Mononuclear cell (primary cell): ENCODE measurements at regions not wholly inside any gene's neighbourhood (a gene's known extent, or its start where the extent isn't known, plus 50 kb on each side); places are given as distances from the start of the nearest gene placed in this dataset.

ENCODE experiments used
- H3K27me3 ChIP-seq: 2 replicates; pipeline ENCODE4 v1.6.0; 2011; ENCODE audit warnings: low read length, control low read depth; ENCODE audit not compliant: insufficient read depth
- H3K4me1 ChIP-seq: 2 replicates; pipeline ENCODE4 v1.5.1; 2011; ENCODE audit warnings: mild to moderate bottlenecking, low read length, control low read depth; ENCODE audit not compliant: insufficient read depth
- H3K4me3 ChIP-seq: 2 replicates; pipeline ENCODE4 v1.5.1; 2011; ENCODE audit warnings: mild to moderate bottlenecking, low read length, moderate library complexity
- H3K9me3 ChIP-seq: 2 replicates; pipeline ENCODE4 v1.5.1; 2011; ENCODE audit warnings: low read depth, mild to moderate bottlenecking, control low read depth, low read length

- Histone ChIP-seq H3K9me3 (no peaks in the 10 kb centered on the region), H3K27me3 (no peaks in the 10 kb centered on the region), H3K4me1 (peaks cover 7% of the 10 kb centered on the region), H3K4me3 (no peak overlapping the region)
Observed at GRCh38 chr2:64383881-64384280, 70.1 kb upstream of the LGALSL start.

GRCh38 chr2:64386676-64387075, 67.3 kb upstream of the LGALSL start:
- Histone ChIP-seq H3K27me3 (no peaks in the 10 kb centered on the region), H3K4me1 (peaks cover 7% of the 10 kb centered on the region), H3K9me3 (peaks cover 15% of the 10 kb centered on the region), H3K4me3 (no peak overlapping the region)

- no peaks in the 10 kb centered on the region for H3K4me1 ChIP-seq
Observed at GRCh38 chr2:64390586-64390985, 63.4 kb upstream of the LGALSL start.

GRCh38 chr2:64391424-64391823, 62.5 kb upstream of the LGALSL start:
- Histone ChIP-seq H3K9me3 (peaks cover 15% of the 10 kb centered on the region), H3K4me3 (no peak overlapping the region), H3K27me3 (no peaks in the 10 kb centered on the region), H3K4me1 (no peaks in the 10 kb centered on the region)

More at GRCh38 chr2:64390586-64390985, 63.4 kb upstream of the LGALSL start:
- Histone ChIP-seq H3K9me3 (peaks cover 15% of the 10 kb centered on the region), H3K4me3 (no peak overlapping the region), H3K27me3 (no peaks in the 10 kb centered on the region)

DNA sequence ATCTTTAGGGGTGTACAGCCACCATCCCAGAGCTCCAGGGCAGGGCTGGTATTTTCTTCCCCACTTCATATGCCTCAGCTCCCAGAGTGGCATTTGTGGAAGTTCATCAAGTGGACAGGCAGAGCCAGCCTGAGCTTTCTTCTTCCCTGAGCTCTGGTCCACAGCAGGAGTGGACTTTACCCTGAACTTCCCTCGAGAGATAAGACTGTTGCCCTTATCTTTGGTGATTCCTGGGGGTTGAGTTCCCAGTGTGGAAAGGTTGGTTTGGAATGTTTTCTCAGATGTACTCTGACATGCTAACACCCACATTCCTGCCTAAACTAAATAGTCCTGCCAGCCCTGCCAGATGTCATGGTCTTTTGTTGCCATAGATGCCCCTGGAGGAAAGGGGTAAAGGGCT, 62.0 kb upstream of the LGALSL start:
- H3K4me3 ChIP-seq, result no peak overlapping the region

GRCh38 chr2:64392529-64392928, 61.4 kb upstream of the LGALSL start:
- H3K4me1 ChIP-seq, result no peaks in the 10 kb centered on the region
- H3K4me3 ChIP-seq, result no peak overlapping the region
- H3K9me3 ChIP-seq, result peaks cover 15% of the 10 kb centered on the region
- no peaks in the 10 kb centered on the region for H3K27me3 ChIP-seq

More for the DNA sequence above, 62.0 kb upstream of the LGALSL start:
- no peaks in the 10 kb centered on the region for H3K27me3 ChIP-seq
- H3K4me1 ChIP-seq, result no peaks in the 10 kb centered on the region
- H3K9me3 ChIP-seq, result peaks cover 15% of the 10 kb centered on the region

- Histone ChIP-seq H3K9me3 (peaks cover 15% of the 10 kb centered on the region), H3K4me3 (no peak overlapping the region), H3K27me3 (no peaks in the 10 kb centered on the region), H3K4me1 (peaks cover 5% of the 10 kb centered on the region)
Observed at GRCh38 chr2:64393383-64394010, 60.5 kb upstream of the LGALSL start.

DNA sequence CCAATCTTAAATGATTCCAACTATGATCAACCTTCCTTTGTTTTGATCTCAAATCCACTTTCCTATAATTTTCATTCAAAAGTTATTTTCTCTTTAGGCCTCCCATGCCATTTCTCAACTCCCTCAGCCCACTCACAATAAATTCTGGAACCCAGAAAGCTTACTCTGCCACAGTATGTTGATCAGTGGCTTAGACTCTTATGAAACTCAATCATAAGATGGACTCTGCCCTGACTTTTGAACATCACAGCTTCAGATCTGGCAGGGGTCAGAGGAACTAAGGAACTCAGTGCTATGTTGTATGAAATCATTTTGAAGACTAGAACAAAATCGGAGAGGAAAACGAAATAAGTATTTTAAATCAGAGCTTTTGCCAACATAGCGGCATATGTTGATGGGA, 59.8 kb upstream of the LGALSL start:
- Histone ChIP-seq H3K4me1 (peaks cover 10% of the 10 kb centered on the region), H3K9me3 (peaks cover 15% of the 10 kb centered on the region), H3K27me3 (no peaks in the 10 kb centered on the region), H3K4me3 (no peak overlapping the region)

GRCh38 chr2:64396001-64396400, 58.0 kb upstream of the LGALSL start:
- peaks cover 10% of the 10 kb centered on the region for H3K4me1 ChIP-seq
- no peak overlapping the region for H3K4me3 ChIP-seq
- H3K9me3 ChIP-seq, result peaks cover 2% of the 10 kb centered on the region
- H3K27me3 ChIP-seq, result no peaks in the 10 kb centered on the region

GRCh38 chr2:64396551-64396950, 57.4 kb upstream of the LGALSL start:
- Histone ChIP-seq H3K4me1 (peaks cover 10% of the 10 kb centered on the region), H3K4me3 (no peak overlapping the region), H3K27me3 (no peaks in the 10 kb centered on the region), H3K9me3 (no peaks in the 10 kb centered on the region)

- H3K9me3 ChIP-seq, result no peaks in the 10 kb centered on the region
- no peak overlapping the region for H3K4me3 ChIP-seq
- no peaks in the 10 kb centered on the region for H3K27me3 ChIP-seq
- H3K4me1 ChIP-seq, result peaks cover 11% of the 10 kb centered on the region
Observed at GRCh38 chr2:64398516-64399129, 55.3 kb upstream of the LGALSL start.

- Histone ChIP-seq H3K9me3 (no peaks in the 10 kb centered on the region), H3K4me1 (peaks cover 16% of the 10 kb centered on the region), H3K27me3 (no peaks in the 10 kb centered on the region), H3K4me3 (no peak overlapping the region)
Observed at GRCh38 chr2:64399521-64399920, 54.4 kb upstream of the LGALSL start.

GRCh38 chr2:64400105-64400728, 53.7 kb upstream of the LGALSL start:
- Histone ChIP-seq H3K9me3 (no peaks in the 10 kb centered on the region), H3K27me3 (no peaks in the 10 kb centered on the region), H3K4me1 (peaks cover 16% of the 10 kb centered on the region), H3K4me3 (no peak overlapping the region)

- no peaks in the 10 kb centered on the region for H3K27me3 ChIP-seq
- peaks cover 16% of the 10 kb centered on the region for H3K4me1 ChIP-seq
- H3K4me3 ChIP-seq, result no peak overlapping the region
- H3K9me3 ChIP-seq, result no peaks in the 10 kb centered on the region
Observed at GRCh38 chr2:64400733-64401528, 53.0 kb upstream of the LGALSL start.

- Histone ChIP-seq H3K9me3 (no peaks in the 10 kb centered on the region), H3K4me3 (no peak overlapping the region), H3K4me1 (peaks cover 16% of the 10 kb centered on the region), H3K27me3 (no peaks in the 10 kb centered on the region)
Observed at GRCh38 chr2:64401529-64401880, 52.5 kb upstream of the LGALSL start.
